Fibroblast of skin of back (primary cell): ENCODE measurements at regions not wholly inside any gene's neighbourhood (a gene's known extent, or its start where the extent isn't known, plus 50 kb on each side); places are given as distances from the start of the nearest gene placed in this dataset.
"Not testable (repeated sequence)": the region's sequence is repeated elsewhere in the genome, so short reads cannot be mapped to it uniquely, and the experiment has no call there.

Source experiments
- DNase-seq: peaks from one replicate; pipeline ENCODE4 v3.0.0-alpha.2; 2013

- no peak for DNase-seq
These were observed 463.7 kb upstream of the FSIP2 start for GRCh38 chr2:185274718-185275484.

- DNase-seq = not testable (repeated sequence)
These were observed 462.6 kb upstream of the FSIP2 start for GRCh38 chr2:185275979-185276378.

GRCh38 chr2:185278761-185279160 is 459.8 kb upstream of the FSIP2 start:
- no peak for DNase-seq

- peak; percentile 9 for DNase-seq
These were observed 458.6 kb upstream of the FSIP2 start for GRCh38 chr2:185279999-185280398.

GRCh38 chr2:185284696-185285095 is 453.9 kb upstream of the FSIP2 start:
- peak; percentile 6 for DNase-seq

GRCh38 chr2:185290012-185290411 is 448.6 kb upstream of the FSIP2 start:
- DNase-seq = not testable (repeated sequence)

GRCh38 chr2:185291035-185291647 is 447.5 kb upstream of the FSIP2 start:
- DNase-seq = peak; percentile 58

- no peak for DNase-seq
These were observed 438.7 kb upstream of the FSIP2 start for GRCh38 chr2:185299867-185300266.

- DNase-seq = no peak
These were observed 432.5 kb upstream of the FSIP2 start for GRCh38 chr2:185306119-185306518.

- no peak for DNase-seq
These were observed 422.2 kb upstream of the FSIP2 start for GRCh38 chr2:185316383-185316782.

GRCh38 chr2:185318271-185318724 is 420.3 kb upstream of the FSIP2 start:
- no peak for DNase-seq

- no peak for DNase-seq
These were observed 402.7 kb upstream of the FSIP2 start for GRCh38 chr2:185335879-185336278.

GRCh38 chr2:185337033-185337432 is 401.6 kb upstream of the FSIP2 start:
- DNase-seq = no peak

- DNase-seq = no peak
These were observed 400.5 kb upstream of the FSIP2 start for GRCh38 chr2:185338104-185338503.

- no peak for DNase-seq
These were observed 391.2 kb upstream of the FSIP2 start for GRCh38 chr2:185347445-185347844.

- DNase-seq = no peak
These were observed 377.8 kb upstream of the FSIP2 start for GRCh38 chr2:185360776-185361175.

- DNase-seq = no peak
These were observed 366.4 kb upstream of the FSIP2 start for GRCh38 chr2:185372188-185372587.

GRCh38 chr2:185373229-185373628 is 365.4 kb upstream of the FSIP2 start:
- no peak for DNase-seq

- peak; percentile 5 for DNase-seq
These were observed 363.7 kb upstream of the FSIP2 start for GRCh38 chr2:185374878-185375277.

GRCh38 chr2:185375731-185376130 is 362.9 kb upstream of the FSIP2 start:
- DNase-seq = no peak

GRCh38 chr2:185381631-185382030 is 357.0 kb upstream of the FSIP2 start:
- DNase-seq = no peak

- DNase-seq = peak; percentile 51
These were observed 353.6 kb upstream of the FSIP2 start for GRCh38 chr2:185384822-185385560.

- no peak for DNase-seq
These were observed 350.4 kb upstream of the FSIP2 start for GRCh38 chr2:185388226-185388625.

- DNase-seq = no peak
These were observed 347.1 kb upstream of the FSIP2 start for GRCh38 chr2:185391543-185391942.
